WTC11 (cell line): ENCODE measurements at regions not wholly inside any gene's neighbourhood (a gene's known extent, or its start where the extent isn't known, plus 50 kb on each side); places are given as distances from the start of the nearest gene placed in this dataset.

Experiments
- ATAC-seq: fragments of 200-7000 bp; cut with Tn5 transposase; 2 replicates; pipeline ENCODE4 v1.10.0; 2021; ENCODE audit warnings: mild to moderate bottlenecking, moderate library complexity
- CTCF ChIA-PET: fragments of 300-600 bp; sonication (Branson Sonifier 250); formaldehyde crosslinking; loops from one replicate; lab custom pipeline; 2021; ENCODE audit warnings: antibody characterized with exemption; lab: Charles Lee
- POLR2A ChIA-PET: fragments of 350-600 bp; sonication (Branson Sonifier 250); formaldehyde crosslinking; loops from one replicate; lab custom pipeline; 2021; ENCODE audit warnings: antibody characterized with exemption; lab: Charles Lee
- DNase-seq: peaks from one replicate; pipeline ENCODE4 v3.0.0; 2021; ENCODE audit warnings: low spot score
- H3K27ac Mint-ChIP-seq: 2 replicates; pipeline ENCODE4 v1.8.0; 2021; ENCODE audit warnings: mixed read lengths
- H3K27me3 Mint-ChIP-seq: 2 replicates; pipeline ENCODE4 v1.8.0; 2021; ENCODE audit warnings: low read depth, mild to moderate bottlenecking, moderate library complexity, mixed read lengths
- H3K36me3 Mint-ChIP-seq: 2 replicates; pipeline ENCODE4 v1.8.0; 2021; ENCODE audit warnings: mixed read lengths
- H3K4me1 Mint-ChIP-seq: 2 replicates; pipeline ENCODE4 v1.8.0; 2022; ENCODE audit warnings: mixed read lengths
- H3K4me3 Mint-ChIP-seq: 2 replicates; pipeline ENCODE4 v1.8.0; 2021; ENCODE audit warnings: mild to moderate bottlenecking, moderate library complexity, mixed read lengths
- H3K9me3 Mint-ChIP-seq: 2 replicates; pipeline ENCODE4 v1.8.0; 2021; ENCODE audit warnings: mixed read lengths
- ATF6 ChIP-seq: sonication (generic); formaldehyde crosslinking; IDR thresholded peaks from 2 replicates; pipeline ENCODE4 v1.8.1; 2023; ENCODE audit warnings: mild to moderate bottlenecking, missing genetic modification reagents
- CREB1 ChIP-seq: sonication (generic); formaldehyde crosslinking; IDR thresholded peaks from 2 replicates; pipeline ENCODE4 v1.8.0; 2023; ENCODE audit warnings: mild to moderate bottlenecking, missing genetic modification reagents
- ESRRA ChIP-seq: sonication (generic); formaldehyde crosslinking; IDR thresholded peaks from 2 replicates; pipeline ENCODE4 v1.8.1; 2022; ENCODE audit warnings: mild to moderate bottlenecking, missing genetic modification reagents, borderline replicate concordance
- FOXJ3 ChIP-seq: sonication (generic); formaldehyde crosslinking; IDR thresholded peaks from 2 replicates; pipeline ENCODE4 v1.9.0; 2021; ENCODE audit warnings: missing genetic modification reagents, mild to moderate bottlenecking, borderline replicate concordance
- GTF2I ChIP-seq: fragments of 250-450 bp; sonication (Bioruptor Pico); conservative IDR thresholded peaks from 2 replicates; pipeline ENCODE4 v1.4.0; 2021; ENCODE audit warnings: mild to moderate bottlenecking
- RORB ChIP-seq: fragments of 250-450 bp; sonication (Bioruptor Pico); IDR thresholded peaks from 2 replicates; pipeline ENCODE4 v1.9.0; 2021; ENCODE audit warnings: mild to moderate bottlenecking
- SP1 ChIP-seq: sonication (generic); formaldehyde crosslinking; conservative IDR thresholded peaks from 2 replicates; pipeline ENCODE4 v1.8.1; 2022; ENCODE audit warnings: missing genetic modification reagents
- ZBTB21 ChIP-seq: sonication (generic); formaldehyde crosslinking; IDR thresholded peaks from 2 replicates; pipeline ENCODE4 v1.8.1; 2023; ENCODE audit warnings: mild to moderate bottlenecking, missing genetic modification reagents, borderline replicate concordance
- ZNF317 ChIP-seq: sonication (generic); formaldehyde crosslinking; IDR thresholded peaks from 2 replicates; pipeline ENCODE4 v1.8.1; 2023; ENCODE audit warnings: low read depth, mild to moderate bottlenecking, moderate library complexity, missing genetic modification reagents, borderline replicate concordance
- ZNF423 ChIP-seq: fragments of 250-450 bp; sonication (Bioruptor Pico); IDR thresholded peaks from 2 replicates; pipeline ENCODE4 v2.1.2; 2022; ENCODE audit warnings: mild to moderate bottlenecking, moderate library complexity
- ZNF425 ChIP-seq: fragments of 250-450 bp; sonication (Bioruptor Pico); conservative IDR thresholded peaks from 2 replicates; pipeline ENCODE4 v1.9.0; 2021; ENCODE audit warnings: mild to moderate bottlenecking
- ZNF532 ChIP-seq: fragments of 250-450 bp; sonication (Bioruptor Pico); IDR thresholded peaks from 2 replicates; pipeline ENCODE4 v1.9.0; 2021; ENCODE audit warnings: mild to moderate bottlenecking, borderline replicate concordance
- ZSCAN18 ChIP-seq: fragments of 250-450 bp; sonication (Bioruptor Pico); IDR thresholded peaks from 2 replicates; pipeline ENCODE4 v2.1.2; 2022; ENCODE audit warnings: mild to moderate bottlenecking, moderate library complexity

GRCh38 chr14:101173698-101174521 is 270.4 kb upstream of the RTL1 start (continued):
- no peak for TF ChIP-seq RORB (CRISPR knock-in tag)
- TF ChIP-seq SP1 (CRISPR knock-in tag): no peak
- TF ChIP-seq ZSCAN18: no peak
- no peak for TF ChIP-seq ZBTB21

GRCh38 chr14:101174522-101174838 is 271.0 kb upstream of the RTL1 start:
- Mint-ChIP-seq H3K27me3 (peaks cover 4% of the 10 kb centered on the region; the same call in 1 of the 2 replicates), H3K4me3 (no peak overlapping the region), H3K36me3 (peaks cover 8% of the 10 kb centered on the region), H3K4me1 (no peaks in the 10 kb centered on the region), H3K9me3 (peaks cover 18% of the 10 kb centered on the region), H3K27ac (no peak overlapping the region)
- ChIA-PET POLR2A (no interaction called here), CTCF (no interaction called here)
- no peak for ATAC-seq
- no peak for DNase-seq
- no peak for TF ChIP-seq ATF6 (CRISPR knock-in tag)
- TF ChIP-seq SP1 (CRISPR knock-in tag): no peak
- TF ChIP-seq FOXJ3: no peak
- no peak for TF ChIP-seq ZNF423
- TF ChIP-seq ESRRA (CRISPR knock-in tag): no peak
- no peak for TF ChIP-seq GTF2I (CRISPR knock-in tag)
- no peak for TF ChIP-seq ZNF532 (CRISPR knock-in tag)
- TF ChIP-seq ZNF425: no peak
- TF ChIP-seq ZNF317 (CRISPR knock-in tag): no peak
- no peak for TF ChIP-seq CREB1 (CRISPR knock-in tag)
